PC-3 (cell line): ENCODE measurements at regions not wholly inside any gene's neighbourhood (a gene's known extent, or its start where the extent isn't known, plus 50 kb on each side); places are given as distances from the start of the nearest gene placed in this dataset.

Experiments
- ATAC-seq: fragments of 200-7000 bp; cut with Tn5 transposase; 2 replicates; pipeline ENCODE4 v1.9.1; 2020; ENCODE audit warnings: mild to moderate bottlenecking, moderate library complexity
- BruUV-seq: library from RNA; stranded (reverse); fragments of 400-500 nt; replicated peaks from 2 replicates; lab custom pipeline; 2021; lab: Mats Ljungman, UMichigan
- CTCF ChIA-PET: fragments of 300-600 bp; sonication (Branson Sonifier 250); formaldehyde crosslinking; loops from one replicate; lab custom pipeline; 2022; ENCODE audit warnings: antibody characterized with exemption; lab: Charles Lee
- POLR2A ChIA-PET: fragments of 300-600 bp; sonication (Branson Sonifier 250); formaldehyde crosslinking; loops from one replicate; lab custom pipeline; 2022; ENCODE audit warnings: antibody characterized with exemption; ENCODE audit not compliant: unreplicated experiment; lab: Charles Lee
- DNase-seq: peaks from one replicate; pipeline ENCODE4 v3.0.0-alpha.2; 2015
- H2AFZ ChIP-seq: fragments of 300-600 bp; sonication (generic); 2 replicates; pipeline ENCODE4 v1.6.0; 2016; ENCODE audit warnings: antibody characterized with exemption, low read length
- H3F3A ChIP-seq: fragments of 300-600 bp; sonication (generic); one replicate; pipeline ENCODE4 v1.6.0; 2017; ENCODE audit warnings: antibody characterized with exemption, low read length, control low read depth, mild to moderate bottlenecking; ENCODE audit not compliant: unreplicated experiment
- H3K27ac ChIP-seq: fragments of 300-600 bp; sonication (generic); 2 replicates; pipeline ENCODE4 v1.5.1; 2016; ENCODE audit warnings: mild to moderate bottlenecking, low read length
- H3K27me3 ChIP-seq: fragments of 300-600 bp; sonication (generic); 2 replicates; pipeline ENCODE4 v1.6.1; 2016; ENCODE audit warnings: low read length, mixed read lengths
- H3K36me3 ChIP-seq: fragments of 300-600 bp; sonication (generic); 2 replicates; pipeline ENCODE4 v1.6.1; 2016; ENCODE audit warnings: low read depth, mixed run types, low read length, mixed read lengths
- H3K4me1 ChIP-seq: fragments of 300-600 bp; sonication (generic); 2 replicates; pipeline ENCODE4 v1.5.1; 2016; ENCODE audit warnings: low read length; ENCODE audit not compliant: insufficient read depth
- H3K4me2 ChIP-seq: fragments of 300-600 bp; sonication (generic); 2 replicates; pipeline ENCODE4 v1.6.0; 2016; ENCODE audit warnings: low read length
- H3K4me3 ChIP-seq: fragments of 300-600 bp; sonication (generic); 2 replicates; pipeline ENCODE4 v1.5.1; 2016; ENCODE audit warnings: mild to moderate bottlenecking, low read length, mixed read lengths
- H3K79me2 ChIP-seq: fragments of 300-600 bp; sonication (generic); 2 replicates; pipeline ENCODE4 v1.6.1; 2017; ENCODE audit warnings: low read length, mixed read lengths
- H3K9ac ChIP-seq: fragments of 300-600 bp; sonication (generic); 2 replicates; pipeline ENCODE4 v1.6.0; 2016; ENCODE audit warnings: mild to moderate bottlenecking, low read length
- H3K9me2 ChIP-seq: fragments of 300-600 bp; sonication (generic); replicated peaks from 2 replicates; pipeline ENCODE4 v1.6.1; 2016; ENCODE audit warnings: mixed run types, low read length, mixed read lengths
- H3K9me3 ChIP-seq: fragments of 300-600 bp; sonication (generic); 2 replicates; pipeline ENCODE4 v1.6.1; 2016; ENCODE audit warnings: low read length, mixed read lengths
- H4K20me1 ChIP-seq: fragments of 300-600 bp; sonication (generic); 2 replicates; pipeline ENCODE4 v1.6.1; 2016; ENCODE audit warnings: low read length, mixed read lengths
- EZH2 ChIP-seq: fragments of 300-600 bp; sonication (generic); IDR thresholded peaks from one replicate; pipeline ENCODE4 v1.6.1; 2017; ENCODE audit warnings: antibody characterized with exemption, mild to moderate bottlenecking, low read length; ENCODE audit not compliant: unreplicated experiment
- EZH2phosphoT487 ChIP-seq: fragments of 300-600 bp; sonication (generic); IDR thresholded peaks from 2 replicates; pipeline ENCODE4 v1.6.1; 2018; ENCODE audit warnings: mild to moderate bottlenecking, antibody characterized with exemption, low read length, borderline replicate concordance
- intact Hi-C: fragments of 100-400 bp; cut with micrococcal nuclease; formaldehyde crosslinking; loops from 2 replicates; pipeline ENCODE4 v1.9.0; 2023
- TF ChIP-seq, protein P1 (sequence below): fragments of 300-600 bp; sonication (generic); conservative IDR thresholded peaks from 2 replicates; pipeline ENCODE4 v1.5.1; 2017; ENCODE audit warnings: antibody characterized with exemption, low read depth, mild to moderate bottlenecking, low read length

DNA sequence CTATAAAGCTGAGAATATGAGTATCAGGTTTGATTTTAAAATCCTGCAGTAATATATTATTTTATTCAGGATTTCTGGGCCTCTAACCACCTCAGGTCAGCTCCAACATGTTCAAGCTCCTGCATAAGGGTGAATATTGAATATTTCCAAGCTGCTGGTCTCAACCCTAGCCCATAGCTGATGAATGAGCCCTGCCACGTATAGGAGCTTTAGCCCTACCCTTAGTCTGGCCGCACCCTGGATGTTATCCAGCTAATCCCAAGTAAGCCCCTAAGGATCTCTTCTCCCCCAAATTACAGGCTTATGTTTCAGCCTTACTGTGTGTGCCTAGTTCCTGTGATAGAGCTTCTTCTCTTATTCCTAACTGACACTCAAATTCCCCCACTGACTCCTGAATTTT, 240.6 kb downstream of the KCTD12 start:
- BruUV-seq = no TSS peak

DNA sequence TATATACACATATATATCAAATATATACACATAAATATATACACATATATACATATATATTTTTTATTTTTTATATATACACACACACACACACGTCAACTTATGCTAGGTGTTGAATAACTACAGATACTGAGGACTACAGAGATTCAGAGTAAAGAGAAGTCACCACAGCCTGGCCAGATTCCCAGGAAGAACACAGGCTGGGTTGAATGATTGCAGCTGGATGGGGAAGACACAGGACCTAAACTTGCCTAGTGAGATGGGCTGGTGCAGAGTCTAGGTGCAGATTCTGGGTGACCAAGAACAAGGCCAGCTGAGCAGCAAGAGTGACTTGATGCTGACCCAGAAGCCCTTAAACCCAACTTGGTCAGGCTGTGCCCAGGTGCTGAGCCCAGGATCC, 241.3 kb downstream of the KCTD12 start:
- CTCF ChIA-PET = no interaction called here
- intact Hi-C loops = no loop called here
- H3K9ac ChIP-seq = no peak overlapping the region
- no peaks in the 10 kb centered on the region for H3F3A ChIP-seq
- BruUV-seq = no TSS peak
- no peak overlapping the region for H3K4me2 ChIP-seq
- peaks cover 55% of the 10 kb centered on the region for H3K27me3 ChIP-seq
- POLR2A ChIA-PET = no interaction called here
- H4K20me1 ChIP-seq = no peaks in the 10 kb centered on the region
- H3K36me3 ChIP-seq = no peaks in the 10 kb centered on the region
- H3K4me3 ChIP-seq = no peak overlapping the region
- H3K27ac ChIP-seq = no peak overlapping the region
- H3K4me1 ChIP-seq = no peaks in the 10 kb centered on the region
- no peak for DNase-seq
- H2AFZ ChIP-seq = no peak overlapping the region
- TF ChIP-seq EZH2phosphoT487 (no peak), EZH2 (no peak)
- TF ChIP-seq, protein P1, sequence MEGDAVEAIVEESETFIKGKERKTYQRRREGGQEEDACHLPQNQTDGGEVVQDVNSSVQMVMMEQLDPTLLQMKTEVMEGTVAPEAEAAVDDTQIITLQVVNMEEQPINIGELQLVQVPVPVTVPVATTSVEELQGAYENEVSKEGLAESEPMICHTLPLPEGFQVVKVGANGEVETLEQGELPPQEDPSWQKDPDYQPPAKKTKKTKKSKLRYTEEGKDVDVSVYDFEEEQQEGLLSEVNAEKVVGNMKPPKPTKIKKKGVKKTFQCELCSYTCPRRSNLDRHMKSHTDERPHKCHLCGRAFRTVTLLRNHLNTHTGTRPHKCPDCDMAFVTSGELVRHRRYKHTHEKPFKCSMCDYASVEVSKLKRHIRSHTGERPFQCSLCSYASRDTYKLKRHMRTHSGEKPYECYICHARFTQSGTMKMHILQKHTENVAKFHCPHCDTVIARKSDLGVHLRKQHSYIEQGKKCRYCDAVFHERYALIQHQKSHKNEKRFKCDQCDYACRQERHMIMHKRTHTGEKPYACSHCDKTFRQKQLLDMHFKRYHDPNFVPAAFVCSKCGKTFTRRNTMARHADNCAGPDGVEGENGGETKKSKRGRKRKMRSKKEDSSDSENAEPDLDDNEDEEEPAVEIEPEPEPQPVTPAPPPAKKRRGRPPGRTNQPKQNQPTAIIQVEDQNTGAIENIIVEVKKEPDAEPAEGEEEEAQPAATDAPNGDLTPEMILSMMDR = no peak
- H3K79me2 ChIP-seq = no peaks in the 10 kb centered on the region
- H3K9me3 ChIP-seq = no peaks in the 10 kb centered on the region
- no peaks in the 10 kb centered on the region for H3K9me2 ChIP-seq
- ATAC-seq = no peak

More for the DNA sequence above, 240.6 kb downstream of the KCTD12 start:
- Histone ChIP-seq H4K20me1 (no peaks in the 10 kb centered on the region), H3K27ac (no peak overlapping the region), H3K9me2 (no peaks in the 10 kb centered on the region), H3K79me2 (no peaks in the 10 kb centered on the region), H3K9me3 (no peaks in the 10 kb centered on the region), H3K9ac (no peak overlapping the region), H2AFZ (no peak overlapping the region), H3K4me1 (no peaks in the 10 kb centered on the region), H3K36me3 (no peaks in the 10 kb centered on the region), H3K4me3 (no peak overlapping the region), H3K4me2 (no peak overlapping the region), H3K27me3 (peaks cover 59% of the 10 kb centered on the region), H3F3A (no peaks in the 10 kb centered on the region)
- intact Hi-C loops = no loop called here
- CTCF ChIA-PET = no interaction called here
- DNase-seq (no peak), ATAC-seq (no peak)
- POLR2A ChIA-PET = no interaction called here
- TF ChIP-seq EZH2phosphoT487 (no peak), EZH2 (no peak)
- TF ChIP-seq, protein P1 = no peak

GRCh38 chr13:76643596-76643995, 242.6 kb downstream of the KCTD12 start:
- POLR2A ChIA-PET = no interaction called here
- BruUV-seq = no TSS peak

More at GRCh38 chr13:76643596-76643995, 242.6 kb downstream of the KCTD12 start:
- Histone ChIP-seq H4K20me1 (no peaks in the 10 kb centered on the region), H3K36me3 (no peaks in the 10 kb centered on the region), H3F3A (no peaks in the 10 kb centered on the region), H3K4me1 (no peaks in the 10 kb centered on the region), H3K9me2 (no peaks in the 10 kb centered on the region), H3K4me3 (no peak overlapping the region), H3K4me2 (no peak overlapping the region), H3K27ac (no peak overlapping the region), H3K79me2 (no peaks in the 10 kb centered on the region), H3K27me3 (peaks cover 46% of the 10 kb centered on the region), H3K9me3 (no peaks in the 10 kb centered on the region), H3K9ac (no peak overlapping the region), H2AFZ (no peak overlapping the region)
- ATAC-seq (no peak), DNase-seq (no peak)
- TF ChIP-seq, protein P1 = no peak
- TF ChIP-seq EZH2phosphoT487 (no peak), EZH2 (no peak)
- intact Hi-C loops = no loop called here
- CTCF ChIA-PET = no interaction called here
